HT1080 (cell line): ENCODE measurements at regions not wholly inside any gene's neighbourhood (a gene's known extent, or its start where the extent isn't known, plus 50 kb on each side); places are given as distances from the start of the nearest gene placed in this dataset.

Experiments
- DNase-seq: peaks from one replicate; pipeline ENCODE4 v3.0.0-alpha.2; 2015; ENCODE audit warnings: low read depth

DNA sequence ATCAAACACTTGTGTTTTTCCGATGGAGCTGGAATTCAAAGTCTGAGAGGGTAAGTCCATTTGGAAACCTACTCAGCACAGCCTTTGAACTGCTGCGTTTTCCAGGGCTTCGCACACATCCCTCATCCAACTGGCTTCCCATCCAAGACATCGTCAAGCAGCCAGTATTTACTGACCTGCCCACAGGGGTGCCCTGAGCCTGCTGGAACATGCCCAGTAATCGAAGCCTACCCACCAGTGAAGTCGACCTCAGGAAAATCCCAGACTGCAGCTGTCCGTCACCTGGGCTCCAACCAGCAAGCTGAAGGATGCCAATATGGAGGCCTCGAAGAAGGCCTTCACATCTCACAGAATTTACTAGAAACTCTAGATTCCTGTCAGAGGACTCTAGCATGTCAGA lies 261.6 kb downstream of the PLPP3 start:
- no peak for DNase-seq

DNA sequence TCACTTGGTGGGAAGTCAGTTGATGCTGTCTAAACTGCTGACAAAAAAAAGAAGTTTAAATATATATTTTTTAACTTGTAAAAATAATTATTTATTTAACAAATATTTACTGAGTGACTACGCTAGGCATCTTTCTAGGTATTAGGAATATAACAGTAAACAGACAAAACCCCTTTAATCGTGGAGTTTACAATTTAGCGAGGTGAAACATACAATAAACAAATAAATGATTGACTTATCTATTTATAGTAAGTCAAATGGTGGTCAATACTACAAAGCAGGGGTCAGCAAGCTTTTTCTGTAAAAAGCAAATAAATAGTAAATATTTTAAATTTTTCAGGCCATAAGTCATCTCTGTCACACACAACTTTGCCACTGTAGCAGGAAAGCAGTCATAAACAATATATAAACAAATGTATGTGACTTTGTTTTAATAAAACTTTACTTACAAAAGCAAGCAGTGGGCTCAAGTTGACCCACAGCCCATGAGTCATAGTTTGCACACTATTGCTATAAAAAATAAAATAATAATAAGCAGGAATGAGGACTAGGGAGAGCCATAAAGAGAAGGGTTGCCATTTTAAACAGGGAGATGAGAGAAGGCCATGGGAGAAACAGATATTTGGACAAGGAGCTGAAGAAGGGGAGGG lies 263.9 kb downstream of the PLPP3 start:
- DNase-seq = no peak

DNA sequence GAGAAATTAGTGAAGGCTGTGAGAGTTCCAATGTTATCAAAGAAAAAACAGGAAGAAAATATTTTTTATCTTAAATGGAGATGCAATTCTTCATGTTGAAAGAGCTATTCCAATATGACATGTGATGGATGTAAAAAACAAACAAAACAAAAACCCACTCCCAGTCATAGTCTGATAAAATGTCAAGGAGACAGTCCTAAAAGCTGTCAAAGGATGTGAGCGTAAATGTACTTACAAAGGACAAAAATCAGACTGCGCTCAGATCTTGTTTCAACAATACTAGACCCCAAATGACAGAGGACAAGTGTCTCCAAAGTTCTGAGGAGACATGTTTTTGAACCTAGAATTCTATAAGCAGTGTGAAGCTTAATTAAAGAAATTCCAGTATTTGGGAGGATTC lies 265.8 kb downstream of the PLPP3 start:
- no peak for DNase-seq

DNA sequence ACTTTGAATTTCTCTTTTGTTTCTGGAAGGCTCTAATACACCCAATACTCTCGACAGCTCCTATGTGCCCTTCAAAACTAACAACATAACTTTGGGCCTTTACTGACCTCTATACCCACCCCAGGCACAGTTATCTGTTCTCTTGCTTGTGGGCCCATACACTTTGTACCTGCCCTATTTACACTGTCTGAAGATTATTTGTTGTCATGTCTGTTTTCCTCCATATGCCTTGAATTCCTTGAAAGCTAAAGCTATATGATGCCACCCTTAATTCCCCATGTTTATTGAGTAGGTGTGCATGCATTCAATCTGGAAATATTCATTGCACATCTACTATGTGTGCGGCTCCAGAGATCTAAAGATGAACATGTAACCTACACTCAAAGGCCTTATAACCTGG lies 267.6 kb downstream of the PLPP3 start:
- DNase-seq = no peak

DNA sequence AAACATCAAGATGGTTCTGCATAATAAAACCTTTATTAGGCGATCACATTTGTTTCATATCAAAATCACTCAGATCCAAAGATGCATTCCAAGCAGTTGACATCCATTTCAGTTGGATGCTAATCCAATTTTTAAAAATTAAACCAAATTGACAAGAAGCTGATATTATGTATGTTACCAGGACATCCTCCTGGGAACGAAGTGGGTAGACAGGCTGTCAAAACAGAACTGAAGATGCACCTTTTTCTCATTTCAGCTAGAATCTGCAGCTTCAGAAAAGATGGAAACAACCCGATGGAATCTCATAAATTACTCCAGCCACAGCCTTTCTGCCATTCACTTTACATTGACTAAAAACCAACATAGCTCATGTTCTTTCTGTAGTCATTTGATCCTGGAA lies 268.4 kb downstream of the PLPP3 start:
- no peak for DNase-seq

DNA sequence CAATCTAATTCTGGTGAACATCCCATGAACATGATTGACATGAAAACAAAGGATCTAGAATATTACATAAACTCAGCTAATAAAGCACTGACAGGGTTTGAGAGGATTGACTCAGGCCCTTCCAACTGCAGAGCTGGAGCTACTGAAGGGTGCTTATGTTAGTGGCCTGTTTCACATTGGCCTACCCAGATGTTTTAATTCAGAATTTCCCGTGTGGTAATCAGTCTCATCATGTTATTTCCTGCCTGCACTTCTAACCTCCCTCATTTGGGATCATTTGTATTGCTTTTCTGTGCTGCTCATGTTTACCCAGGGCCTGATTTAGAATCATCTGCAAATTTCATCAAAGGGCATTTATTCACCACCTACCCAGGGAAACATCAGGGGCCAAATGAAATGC lies 270.3 kb downstream of the PLPP3 start:
- no peak for DNase-seq

DNA sequence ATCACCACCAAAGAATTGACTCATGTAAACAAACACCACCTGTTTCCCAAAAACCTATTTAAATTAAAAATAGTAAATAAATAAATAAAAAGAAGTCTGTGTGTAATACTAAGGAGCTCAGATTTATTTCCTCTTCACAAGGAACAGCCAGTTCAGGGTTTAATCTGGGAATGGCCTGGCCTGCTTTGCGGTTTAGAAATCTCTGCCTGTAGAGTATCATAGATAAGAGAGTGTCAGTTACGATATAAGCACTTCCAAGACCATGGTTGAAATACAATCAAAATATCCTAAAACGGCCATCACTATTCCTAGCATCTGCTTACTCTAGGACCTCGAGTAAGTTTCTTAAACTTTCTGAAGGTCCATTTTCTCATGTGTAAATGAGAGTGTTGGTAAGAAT lies 274.4 kb downstream of the PLPP3 start:
- DNase-seq = no peak

DNA sequence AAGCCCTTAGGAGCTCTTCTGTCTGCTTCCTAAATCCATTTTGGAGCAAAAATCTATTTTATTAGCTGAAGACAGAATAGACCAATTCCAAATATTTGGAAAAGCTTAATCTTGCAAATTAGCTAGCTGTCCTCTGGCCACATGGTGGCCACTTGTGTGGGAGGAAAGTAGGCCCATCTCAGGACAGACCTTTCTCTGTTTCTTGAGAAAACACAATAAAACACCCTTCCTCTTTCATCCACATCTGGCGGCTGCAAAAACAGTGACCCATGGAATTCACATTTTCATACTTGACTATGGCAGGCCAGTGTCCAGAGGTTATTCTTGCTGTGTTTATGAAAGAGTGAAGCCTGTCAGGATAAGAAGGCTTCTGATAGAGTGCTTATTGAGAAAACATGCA lies 275.6 kb downstream of the PLPP3 start:
- DNase-seq = no peak

DNA sequence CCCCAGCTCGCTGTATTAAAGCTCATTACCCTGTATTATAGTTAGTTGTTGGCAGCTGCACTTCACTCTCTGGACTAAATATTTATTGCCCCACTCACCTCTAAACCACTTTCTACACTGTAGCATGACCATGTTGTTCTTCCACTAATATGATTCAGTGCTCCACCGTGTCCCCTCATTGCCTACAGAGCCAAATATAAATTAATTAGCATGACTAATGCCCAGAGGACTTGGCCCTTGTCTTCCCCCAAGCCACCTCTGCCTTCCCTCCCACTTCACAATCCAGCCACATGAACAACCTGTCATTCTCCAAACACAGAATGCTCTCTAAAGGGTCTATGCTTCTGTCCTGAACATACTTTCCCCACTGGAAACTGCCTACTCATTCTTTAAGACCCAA lies 276.5 kb downstream of the PLPP3 start:
- DNase-seq = peak; percentile 54

DNA sequence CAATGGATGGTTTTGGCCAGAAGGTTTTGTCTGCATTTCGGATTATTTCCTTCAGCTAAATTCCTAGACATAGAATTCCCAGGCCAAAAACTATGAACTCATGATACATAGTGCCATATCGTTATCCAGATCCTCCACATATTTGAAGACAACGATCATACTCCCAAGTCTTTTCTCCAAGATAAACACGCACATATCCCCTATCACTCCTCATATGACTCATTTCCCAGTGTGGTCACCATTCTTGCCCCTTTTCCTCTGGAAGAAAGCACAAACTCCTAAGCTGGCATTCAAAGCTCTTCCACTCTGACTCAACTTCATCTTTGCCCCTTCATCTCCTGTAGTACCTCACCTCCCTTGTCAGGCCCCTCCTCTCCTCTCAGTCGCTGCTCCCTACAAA lies 277.6 kb downstream of the PLPP3 start:
- DNase-seq = peak; percentile 95

DNA sequence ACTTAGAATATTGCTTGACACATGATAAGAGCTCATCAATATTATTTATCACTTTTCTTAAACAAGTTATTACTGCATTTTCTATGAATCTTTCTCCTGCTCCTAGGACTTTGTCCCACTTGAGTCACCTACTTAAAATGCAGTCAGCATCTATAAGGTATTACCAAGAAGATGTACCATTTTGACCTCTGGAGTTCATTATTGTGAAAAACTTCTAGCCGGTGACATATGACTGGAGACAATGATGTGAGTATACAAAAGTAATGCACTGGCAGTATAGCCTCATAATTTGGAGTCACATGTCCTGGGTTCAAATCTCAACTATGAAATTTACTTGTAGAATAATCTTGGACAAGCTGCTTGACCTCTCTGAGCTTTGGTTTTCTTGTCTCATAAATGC lies 278.5 kb downstream of the PLPP3 start:
- no peak for DNase-seq

DNA sequence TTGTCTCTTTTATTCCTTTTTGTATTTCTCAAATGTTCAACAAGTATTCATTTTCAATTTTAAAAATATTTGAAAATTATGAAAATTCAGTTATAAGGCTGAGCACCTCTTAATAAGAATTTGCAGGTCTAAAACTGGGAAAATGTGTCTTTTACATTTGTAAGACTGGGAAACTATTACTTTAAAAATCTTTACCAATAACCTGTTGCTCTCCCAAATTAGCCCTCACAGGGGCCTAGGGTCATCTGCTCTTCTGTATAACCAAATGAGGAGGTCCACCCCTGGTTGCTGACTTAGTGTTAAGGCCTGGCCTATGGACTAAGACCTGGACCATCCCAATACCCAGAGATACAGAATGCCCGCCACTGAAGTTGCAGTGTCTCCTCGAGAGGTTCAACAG lies 280.5 kb downstream of the PLPP3 start:
- no peak for DNase-seq

DNA sequence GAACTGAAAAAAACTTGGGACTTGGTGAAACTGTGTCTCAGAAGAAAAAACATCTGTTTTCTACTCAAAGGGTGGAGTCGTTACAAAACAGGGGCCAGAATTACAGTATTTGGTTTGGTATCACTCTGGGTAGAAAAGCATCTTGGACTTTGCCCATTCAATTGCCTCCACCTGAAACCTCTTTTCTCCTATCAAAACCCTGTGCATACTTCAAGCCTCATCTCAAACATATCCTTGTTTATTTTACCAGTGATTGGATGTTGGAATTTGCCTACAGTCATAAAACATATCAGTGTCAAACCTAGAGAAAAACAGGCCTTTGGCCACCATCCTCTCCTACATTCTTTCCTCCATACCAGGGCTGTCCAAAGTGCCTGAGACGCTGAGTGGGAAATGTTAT lies 281.5 kb downstream of the PLPP3 start:
- DNase-seq = no peak

DNA sequence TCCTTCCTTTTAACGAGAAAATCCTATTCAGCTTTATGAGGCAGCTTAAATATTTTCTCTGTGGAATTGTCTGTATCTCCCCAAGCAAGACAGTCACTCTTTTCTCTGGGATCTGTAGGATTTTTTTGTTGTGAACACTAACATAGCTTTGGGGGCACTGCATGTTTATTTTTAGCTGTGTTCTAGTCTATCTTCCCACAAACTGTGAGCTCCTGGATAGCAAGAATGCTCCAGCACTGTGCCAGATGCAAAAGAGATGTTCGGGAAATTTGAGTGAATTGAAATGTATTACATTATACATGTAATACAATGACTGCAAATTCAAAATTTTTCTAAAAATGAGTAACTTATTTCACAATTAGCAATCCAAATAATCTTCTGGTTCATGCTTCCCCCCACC lies 282.2 kb downstream of the PLPP3 start:
- no peak for DNase-seq

DNA sequence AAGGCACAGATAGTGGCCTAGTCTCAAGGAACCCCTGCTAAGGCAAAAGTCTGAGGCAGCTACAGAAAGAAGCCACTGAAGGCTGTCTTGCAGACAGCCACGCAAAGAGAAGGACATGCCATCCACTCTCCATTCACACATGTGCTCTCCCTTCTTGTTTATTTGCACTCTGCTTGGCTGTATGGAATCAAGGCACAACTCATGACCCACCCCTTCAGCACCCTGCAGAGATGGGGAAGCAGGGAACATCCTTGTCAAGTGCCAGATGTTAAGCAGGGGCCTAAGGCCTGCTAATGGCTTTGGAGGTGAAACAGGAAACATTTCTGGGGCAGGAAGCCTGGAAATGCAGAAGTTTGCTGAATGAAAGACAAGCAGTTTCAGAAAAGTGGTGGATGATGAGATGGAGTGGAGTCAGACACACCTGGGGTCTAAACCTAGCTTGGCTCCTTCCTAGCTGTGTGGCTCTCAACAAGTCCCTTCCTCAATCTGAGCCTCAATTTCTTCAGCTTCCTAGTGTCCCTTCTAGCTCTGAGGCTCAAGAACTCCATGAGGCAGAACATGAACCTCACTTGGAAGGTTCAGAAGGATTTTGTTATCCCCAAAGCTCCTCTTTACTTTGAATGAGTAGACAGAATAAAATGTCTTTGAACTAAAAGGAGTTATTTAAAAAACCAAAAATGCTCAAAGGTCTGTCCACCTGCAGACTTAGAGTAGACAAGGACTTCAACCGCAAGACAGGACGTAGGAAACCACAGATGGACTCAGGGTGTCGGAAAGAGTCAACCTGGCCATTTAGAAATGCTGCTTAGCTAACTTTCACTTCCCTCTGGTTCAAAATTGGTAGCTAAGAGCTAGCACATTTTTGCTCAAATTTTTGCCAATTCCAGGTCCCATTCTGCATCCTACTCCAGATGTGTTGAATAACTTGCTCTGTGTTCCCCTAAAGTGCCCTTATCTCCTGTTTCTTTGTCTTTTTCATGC lies 283.1 kb downstream of the PLPP3 start:
- DNase-seq = no peak

DNA sequence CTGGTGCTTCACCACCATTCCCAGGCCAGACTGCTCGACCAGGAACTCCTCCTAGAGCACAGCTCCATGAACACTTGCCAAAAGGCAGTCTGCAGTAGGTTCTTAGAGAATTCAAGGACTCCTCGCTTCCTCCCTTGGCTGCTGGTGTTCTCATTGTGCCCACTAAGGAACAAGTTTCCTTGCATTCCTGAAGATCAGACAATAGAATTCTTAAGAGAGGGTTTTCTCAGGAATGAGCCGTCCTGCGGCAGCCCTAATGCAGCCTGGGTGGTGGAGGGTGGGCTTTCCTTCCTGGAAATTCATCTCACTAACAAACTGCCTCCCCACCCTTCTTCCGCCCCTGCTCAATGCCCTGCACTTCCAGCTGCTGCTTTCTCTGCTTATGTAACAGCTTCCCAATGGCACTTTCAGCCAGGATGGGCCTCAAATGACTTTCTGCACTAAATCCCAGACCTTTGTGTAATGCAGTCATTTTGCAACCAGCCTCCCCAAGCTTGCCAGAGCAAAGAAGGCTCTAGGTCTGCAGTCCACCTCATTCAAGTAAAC lies 287.9 kb downstream of the PLPP3 start:
- DNase-seq = no peak

DNA sequence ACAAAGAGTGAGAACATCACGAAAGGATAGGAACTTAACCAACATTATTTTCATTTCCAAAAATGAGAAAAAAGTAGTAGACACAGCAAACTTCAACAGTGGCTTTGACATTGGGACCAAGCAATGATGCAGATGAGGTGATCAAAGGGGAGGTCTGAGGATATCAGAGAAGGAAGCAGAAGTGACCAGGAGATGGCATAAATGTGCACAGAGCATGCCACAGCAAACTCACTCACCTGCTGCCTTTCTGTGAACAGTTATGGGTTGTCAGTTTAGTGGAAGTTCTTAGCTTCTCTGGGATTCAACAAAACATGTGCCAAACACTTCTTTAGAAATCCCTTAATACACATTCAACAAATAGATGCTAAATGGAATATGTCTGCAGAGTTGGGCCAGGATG lies 290.1 kb downstream of the PLPP3 start:
- no peak for DNase-seq

DNA sequence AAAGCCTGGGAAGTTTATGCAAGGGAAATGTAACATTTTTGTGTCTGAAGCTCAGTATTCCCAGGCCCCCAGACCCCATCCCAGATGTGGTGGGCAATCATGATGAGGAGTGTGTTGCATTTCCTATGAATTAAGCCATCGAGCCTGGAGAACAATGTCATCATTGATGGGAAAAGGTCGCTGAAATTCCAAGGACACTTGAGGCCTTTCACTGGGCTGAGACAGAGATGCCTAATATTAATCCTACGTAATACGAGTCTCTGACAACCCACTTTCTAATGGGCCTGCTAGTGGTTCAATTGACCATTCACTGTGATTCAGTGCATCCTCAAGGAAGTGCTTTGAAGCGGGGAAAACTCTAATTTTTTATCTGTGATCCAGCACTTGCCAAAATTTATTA lies 291.6 kb downstream of the PLPP3 start:
- no peak for DNase-seq

DNA sequence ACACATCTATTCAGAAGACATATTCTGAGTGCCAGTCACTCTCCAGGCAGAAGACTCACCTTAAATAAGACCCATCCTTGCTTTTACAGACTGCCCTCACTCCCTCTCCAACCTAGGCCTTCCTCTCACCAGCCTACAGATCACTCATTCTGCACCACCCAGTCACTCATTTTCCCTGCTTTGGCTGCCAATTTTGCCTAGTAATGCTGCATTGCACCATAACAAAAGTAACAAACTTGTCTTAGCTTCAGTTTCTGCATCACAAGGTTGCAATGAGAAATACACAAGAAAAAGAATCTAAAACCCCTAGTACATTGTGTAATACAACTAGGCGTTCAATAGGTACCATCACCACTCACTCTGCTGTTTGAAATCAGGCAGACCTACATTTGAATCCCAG lies 292.4 kb downstream of the PLPP3 start:
- no peak for DNase-seq

DNA sequence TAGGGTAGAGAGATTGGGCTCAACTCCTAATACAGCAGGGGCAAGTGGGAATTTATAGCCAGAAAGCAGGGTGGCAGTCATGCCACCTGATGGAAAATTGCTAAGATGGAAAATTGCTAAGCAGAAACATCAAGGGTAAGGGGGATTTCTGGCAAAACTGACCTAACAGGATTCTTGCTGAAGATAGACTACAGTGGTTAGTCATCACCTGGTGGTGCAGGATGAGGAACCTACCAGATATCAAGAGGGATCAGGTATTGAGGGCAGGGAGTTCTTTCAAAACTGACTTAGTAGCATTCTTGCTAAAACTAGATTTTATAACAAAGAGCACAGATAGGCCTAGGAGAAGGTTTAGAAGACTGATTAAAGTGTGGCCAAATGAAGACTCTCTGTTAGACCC lies 292.9 kb downstream of the PLPP3 start:
- DNase-seq = no peak

DNA sequence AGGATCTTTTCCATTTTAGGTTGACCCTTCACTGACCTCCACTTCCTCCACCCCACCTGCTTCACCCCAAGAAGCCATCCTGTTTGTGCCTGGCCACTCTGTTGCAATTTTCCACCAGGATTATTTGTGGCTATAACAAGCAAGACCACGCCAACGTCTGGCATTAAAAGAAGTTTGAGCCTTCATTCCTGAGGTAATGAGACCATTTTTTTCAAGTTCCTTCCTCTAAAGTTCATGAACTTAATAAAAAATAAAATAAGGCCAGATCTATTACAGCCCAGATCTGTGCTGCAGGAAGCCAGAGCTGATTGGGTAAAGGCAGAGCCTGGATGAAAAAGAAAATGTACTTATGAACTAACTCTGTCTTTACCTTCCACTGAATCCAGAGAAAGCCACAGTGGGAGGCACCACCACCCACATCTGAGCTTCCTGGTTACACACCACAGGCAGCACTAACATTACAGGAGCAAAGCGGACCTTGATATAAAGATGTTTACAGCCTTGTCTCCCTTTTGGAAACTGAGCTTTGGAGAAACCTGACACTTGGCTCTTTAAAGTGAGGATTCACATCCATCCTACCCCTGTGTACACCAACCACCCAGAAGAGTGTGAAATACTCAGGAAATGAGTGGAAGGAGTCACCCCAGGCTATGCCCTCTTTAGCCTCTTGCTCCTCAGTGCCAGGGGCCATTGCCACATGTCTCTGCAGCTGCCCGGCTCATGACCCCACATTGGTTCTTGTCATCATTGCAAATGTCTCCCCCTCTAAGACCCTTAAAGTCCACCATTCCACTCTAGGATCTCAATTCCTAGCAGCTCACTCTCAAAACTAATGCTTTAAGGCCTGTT lies 293.6 kb downstream of the PLPP3 start:
- DNase-seq = no peak

DNA sequence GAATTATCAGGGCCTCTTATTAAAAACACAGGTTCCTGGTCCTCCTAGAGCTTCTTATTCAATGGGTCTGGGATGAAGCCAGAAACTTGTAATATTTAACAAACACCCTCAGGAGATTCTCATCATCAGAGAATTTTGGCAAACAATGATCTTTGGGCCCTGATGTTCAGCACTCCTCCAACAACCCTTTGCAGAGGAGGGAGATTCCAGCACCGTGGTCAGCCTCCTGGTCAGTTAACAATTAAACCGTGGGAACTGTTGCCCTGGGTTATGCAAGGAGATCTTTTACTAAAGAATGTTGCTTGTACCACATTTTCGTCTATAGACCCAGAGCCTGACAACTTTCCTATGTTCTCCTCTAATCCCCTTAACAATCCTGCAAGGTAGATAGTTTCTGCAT lies 294.4 kb downstream of the PLPP3 start:
- DNase-seq = no peak
